ENCODE measurements at regions not wholly inside any gene's neighbourhood (a gene's known extent, or its start where the extent isn't known, plus 50 kb on each side); places are given as distances from the start of the nearest gene placed in this dataset.
"Not testable (repeated sequence)": the region's sequence is repeated elsewhere in the genome, so short reads cannot be mapped to it uniquely, and the experiment has no call there.

GRCh38 chr4:20015636-20016224 lies 236.0 kb upstream of the SLIT2 start:
- Histone ChIP-seq H3K9me3 (ENCODE audit: control insufficient read depth, low read length) (no peaks in the 10 kb centered on the region), H2BK12ac (ENCODE audit: low read length in 2 of 2) (no peak overlapping the region), H3K14ac (ENCODE audit: low read length in 2 of 2) (no peak overlapping the region), H3K4me1 (ENCODE audit: control insufficient read depth, insufficient read depth, low read depth, low read length) (no peaks in the 10 kb centered on the region), H2BK15ac (ENCODE audit: low read depth, poor library complexity, severe bottlenecking) (no peak overlapping the region), H3K27ac (ENCODE audit: low read length, poor library complexity, severe bottlenecking) (no peak overlapping the region), H3K4ac (ENCODE audit: low read depth in 1 of 2, low read length in 2 of 2) (no peak overlapping the region), H3K18ac (ENCODE audit: low read depth in 1 of 2, low read length in 2 of 2) (no peak overlapping the region), H4K91ac (ENCODE audit: low read length) (no peak overlapping the region), H3K4me2 (ENCODE audit: low read length, poor library complexity, severe bottlenecking) (no peak overlapping the region), H2BK120ac (ENCODE audit: low read depth, low read length) (no peak overlapping the region), H3K23ac (ENCODE audit: low read length in 2 of 2) (no peak overlapping the region), H3K36me3 (ENCODE audit: control insufficient read depth in 1 of 2, insufficient read depth in 2 of 2, low read depth in 1 of 2, low read length in 2 of 2) (no peaks in the 10 kb centered on the region), H2BK5ac (ENCODE audit: low read depth, low read length, poor library complexity, severe bottlenecking) (no peak overlapping the region), H2AK5ac (ENCODE audit: low read length, severe bottlenecking) (no peak overlapping the region), H3K4me3 (ENCODE audit: insufficient read depth in 1 of 2, low read depth in 1 of 2, low read length in 2 of 2) (no peak overlapping the region), H3K27me3 (ENCODE audit: control insufficient read depth in 1 of 2, insufficient read depth in 1 of 2, low read length in 2 of 2) (no peaks in the 10 kb centered on the region), H2AFZ (ENCODE audit: low read depth, low read length) (no peak overlapping the region), H3K9ac (ENCODE audit: low read length) (no peak overlapping the region), H3K79me1 (replicated peaks; ENCODE audit: low read length, poor library complexity, severe bottlenecking) (no peaks in the 10 kb centered on the region), H4K8ac (ENCODE audit: low read length) (no peak overlapping the region)
- no peak for DNase-seq
- 98% methylated on average over 3 of the region's 4 CpGs for WGBS

GRCh38 chr4:20003836-20004558 lies 247.7 kb upstream of the SLIT2 start:
- H3K14ac ChIP-seq (ENCODE audit: low read length in 2 of 2); H3K4me3 ChIP-seq (ENCODE audit: insufficient read depth in 1 of 2, low read depth in 1 of 2, low read length in 2 of 2); H2BK15ac ChIP-seq (ENCODE audit: low read depth, poor library complexity, severe bottlenecking); H3K18ac ChIP-seq (ENCODE audit: low read depth in 1 of 2, low read length in 2 of 2); H2AK5ac ChIP-seq (ENCODE audit: low read length, severe bottlenecking); H3K36me3 ChIP-seq (ENCODE audit: control insufficient read depth in 1 of 2, insufficient read depth in 2 of 2, low read depth in 1 of 2, low read length in 2 of 2); H3K79me1 ChIP-seq (replicated peaks; ENCODE audit: low read length, poor library complexity, severe bottlenecking); DNase-seq; H3K27ac ChIP-seq (ENCODE audit: low read length, poor library complexity, severe bottlenecking); H3K23ac ChIP-seq (ENCODE audit: low read length in 2 of 2); H3K4me1 ChIP-seq (ENCODE audit: control insufficient read depth, insufficient read depth, low read depth, low read length); H2AFZ ChIP-seq (ENCODE audit: low read depth, low read length); H4K91ac ChIP-seq (ENCODE audit: low read length); H2BK120ac ChIP-seq (ENCODE audit: low read depth, low read length); H3K4me2 ChIP-seq (ENCODE audit: low read length, poor library complexity, severe bottlenecking); H3K9ac ChIP-seq (ENCODE audit: low read length); H3K9me3 ChIP-seq (ENCODE audit: control insufficient read depth, low read length); H3K27me3 ChIP-seq (ENCODE audit: control insufficient read depth in 1 of 2, insufficient read depth in 1 of 2, low read length in 2 of 2); H4K8ac ChIP-seq (ENCODE audit: low read length); H2BK5ac ChIP-seq (ENCODE audit: low read depth, low read length, poor library complexity, severe bottlenecking); H2BK12ac ChIP-seq (ENCODE audit: low read length in 2 of 2); H3K4ac ChIP-seq (ENCODE audit: low read depth in 1 of 2, low read length in 2 of 2): not testable (repeated sequence)
- WGBS = 98% methylated on average over 41 of the region's 52 CpGs

- Histone ChIP-seq H4K91ac (ENCODE audit: low read length) (no peak overlapping the region), H2BK12ac (ENCODE audit: low read length in 2 of 2) (no peak overlapping the region), H3K4me1 (ENCODE audit: control insufficient read depth, insufficient read depth, low read depth, low read length) (no peaks in the 10 kb centered on the region), H3K27me3 (ENCODE audit: control insufficient read depth in 1 of 2, insufficient read depth in 1 of 2, low read length in 2 of 2) (no peaks in the 10 kb centered on the region), H3K27ac (ENCODE audit: low read length, poor library complexity, severe bottlenecking) (no peak overlapping the region), H3K36me3 (ENCODE audit: control insufficient read depth in 1 of 2, insufficient read depth in 2 of 2, low read depth in 1 of 2, low read length in 2 of 2) (no peaks in the 10 kb centered on the region), H2BK120ac (ENCODE audit: low read depth, low read length) (no peak overlapping the region), H3K9ac (ENCODE audit: low read length) (no peak overlapping the region), H3K4me2 (ENCODE audit: low read length, poor library complexity, severe bottlenecking) (no peak overlapping the region), H3K79me1 (replicated peaks; ENCODE audit: low read length, poor library complexity, severe bottlenecking) (no peaks in the 10 kb centered on the region), H2AK5ac (ENCODE audit: low read length, severe bottlenecking) (no peak overlapping the region), H3K18ac (ENCODE audit: low read depth in 1 of 2, low read length in 2 of 2) (no peak overlapping the region), H2BK15ac (ENCODE audit: low read depth, poor library complexity, severe bottlenecking) (no peak overlapping the region), H3K14ac (ENCODE audit: low read length in 2 of 2) (no peak overlapping the region), H3K23ac (ENCODE audit: low read length in 2 of 2) (no peak overlapping the region), H2BK5ac (ENCODE audit: low read depth, low read length, poor library complexity, severe bottlenecking) (no peak overlapping the region), H2AFZ (ENCODE audit: low read depth, low read length) (no peak overlapping the region), H4K8ac (ENCODE audit: low read length) (no peak overlapping the region), H3K4ac (ENCODE audit: low read depth in 1 of 2, low read length in 2 of 2) (no peak overlapping the region), H3K9me3 (ENCODE audit: control insufficient read depth, low read length) (no peaks in the 10 kb centered on the region), H3K4me3 (ENCODE audit: insufficient read depth in 1 of 2, low read depth in 1 of 2, low read length in 2 of 2) (no peak overlapping the region)
- DNase-seq = no peak
- WGBS = 80% methylated on average over 2 of the region's 4 CpGs
Observed at GRCh38 chr4:19999775-20000414, 251.8 kb upstream of the SLIT2 start.

GRCh38 chr4:19999276-19999675 lies 252.4 kb upstream of the SLIT2 start:
- no peak overlapping the region for H2BK12ac ChIP-seq (ENCODE audit: low read length in 2 of 2)
- no peak overlapping the region for H2AFZ ChIP-seq (ENCODE audit: low read depth, low read length)
- no peak for DNase-seq
- H3K14ac ChIP-seq (ENCODE audit: low read length in 2 of 2) = no peak overlapping the region
- H3K23ac ChIP-seq (ENCODE audit: low read length in 2 of 2) = no peak overlapping the region
- H2BK5ac ChIP-seq (ENCODE audit: low read depth, low read length, poor library complexity, severe bottlenecking) = no peak overlapping the region
- H3K9ac ChIP-seq (ENCODE audit: low read length) = no peak overlapping the region
- H3K36me3 ChIP-seq (ENCODE audit: control insufficient read depth in 1 of 2, insufficient read depth in 2 of 2, low read depth in 1 of 2, low read length in 2 of 2) = no peaks in the 10 kb centered on the region
- no peak overlapping the region for H4K8ac ChIP-seq (ENCODE audit: low read length)
- H3K4me3 ChIP-seq (ENCODE audit: insufficient read depth in 1 of 2, low read depth in 1 of 2, low read length in 2 of 2) = no peak overlapping the region
- no CpG with 5 or more reads among the region's 1 CpG for WGBS
- no peak overlapping the region for H3K4me2 ChIP-seq (ENCODE audit: low read length, poor library complexity, severe bottlenecking)
- H2AK5ac ChIP-seq (ENCODE audit: low read length, severe bottlenecking) = no peak overlapping the region
- H4K91ac ChIP-seq (ENCODE audit: low read length) = no peak overlapping the region
- H3K4ac ChIP-seq (ENCODE audit: low read depth in 1 of 2, low read length in 2 of 2) = no peak overlapping the region
- H3K4me1 ChIP-seq (ENCODE audit: control insufficient read depth, insufficient read depth, low read depth, low read length) = no peaks in the 10 kb centered on the region
- H3K27ac ChIP-seq (ENCODE audit: low read length, poor library complexity, severe bottlenecking) = no peak overlapping the region
- no peaks in the 10 kb centered on the region for H3K79me1 ChIP-seq (replicated peaks; ENCODE audit: low read length, poor library complexity, severe bottlenecking)
- no peak overlapping the region for H2BK15ac ChIP-seq (ENCODE audit: low read depth, poor library complexity, severe bottlenecking)
- H2BK120ac ChIP-seq (ENCODE audit: low read depth, low read length) = no peak overlapping the region
- H3K27me3 ChIP-seq (ENCODE audit: control insufficient read depth in 1 of 2, insufficient read depth in 1 of 2, low read length in 2 of 2) = no peaks in the 10 kb centered on the region
- H3K9me3 ChIP-seq (ENCODE audit: control insufficient read depth, low read length) = no peaks in the 10 kb centered on the region
- H3K18ac ChIP-seq (ENCODE audit: low read depth in 1 of 2, low read length in 2 of 2) = no peak overlapping the region

All from mesenchymal stem cell (in vitro differentiated cells and primary cell).